SIG-M5 treated with dmso at 0.1 percent for 504 hours (cell line): ENCODE measurements at regions not wholly inside any gene's neighbourhood (a gene's known extent, or its start where the extent isn't known, plus 50 kb on each side); places are given as distances from the start of the nearest gene placed in this dataset.

Experiments
- DNase-seq: peaks from one replicate; lab custom pipeline; 2025; ENCODE audit not compliant: unreplicated experiment; lab: John Stamatoyannopoulos, UW

DNA sequence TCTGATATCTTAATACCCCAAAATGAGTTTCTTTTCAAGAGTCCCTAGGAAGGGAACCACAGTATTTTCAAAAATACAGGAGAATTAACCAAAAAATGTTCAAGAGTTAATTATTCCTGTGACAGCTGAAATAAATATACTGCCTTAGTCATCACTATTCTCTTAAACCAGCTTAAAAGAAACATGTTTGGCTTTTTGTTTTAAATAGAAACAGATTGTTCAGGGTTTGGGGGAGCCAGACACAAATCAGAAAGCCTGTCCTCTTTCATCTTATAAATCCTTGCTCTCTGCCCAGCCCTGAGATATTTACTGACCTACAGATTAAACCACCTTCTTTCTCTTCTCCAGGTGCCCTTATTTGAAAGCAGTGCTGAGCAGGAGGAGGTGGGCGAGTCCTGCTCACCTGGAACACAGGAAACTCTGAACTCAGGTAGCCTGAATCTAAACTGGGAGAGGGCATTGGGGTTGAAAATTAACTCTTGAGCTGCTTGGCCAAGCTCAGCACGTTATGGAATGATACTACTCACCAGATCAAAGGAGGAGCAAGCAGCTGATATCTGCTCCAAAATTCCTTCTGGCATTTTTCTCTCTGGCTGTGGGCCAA is 84.1 kb upstream of the SPRED1 start:
- DNase-seq: no peak

DNA sequence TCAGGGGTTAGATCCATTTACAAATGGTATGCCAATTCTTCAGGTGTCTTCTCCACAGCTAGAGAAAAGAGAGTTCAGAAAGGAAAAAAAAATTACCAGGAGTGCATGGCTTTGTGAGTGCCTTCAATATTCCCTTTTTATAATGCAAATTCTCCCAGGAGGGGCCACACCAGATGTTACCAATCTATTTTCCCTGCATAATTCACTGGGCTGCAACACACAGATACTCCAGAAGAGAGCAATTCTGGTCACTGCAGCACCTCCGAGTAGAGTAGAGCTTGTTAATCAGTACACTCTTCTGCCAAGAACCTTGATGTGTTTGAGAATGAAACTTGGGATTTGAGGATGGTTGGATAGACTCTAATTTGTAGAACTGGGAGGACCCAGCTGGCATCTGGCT is 80.7 kb upstream of the SPRED1 start:
- no peak for DNase-seq

DNA sequence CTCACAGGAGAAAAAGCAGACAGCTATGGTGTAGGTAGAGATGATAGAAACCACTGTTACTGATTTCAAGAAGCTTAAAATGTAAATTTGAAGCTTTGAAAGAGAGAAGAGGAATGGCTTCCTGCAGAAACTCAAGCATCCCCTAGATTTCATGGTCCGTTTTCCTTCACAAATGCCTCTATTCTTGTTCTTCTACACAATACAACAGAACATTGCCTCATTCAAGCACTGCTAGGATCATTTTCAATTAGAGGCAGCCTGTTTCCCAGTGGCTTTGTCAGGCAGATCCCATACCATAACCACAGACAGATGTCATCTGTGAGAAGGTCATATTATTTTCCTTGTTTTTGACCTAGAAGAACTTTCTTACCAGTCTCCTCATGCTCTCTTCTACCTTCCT is 77.9 kb upstream of the SPRED1 start:
- DNase-seq: no peak

DNA sequence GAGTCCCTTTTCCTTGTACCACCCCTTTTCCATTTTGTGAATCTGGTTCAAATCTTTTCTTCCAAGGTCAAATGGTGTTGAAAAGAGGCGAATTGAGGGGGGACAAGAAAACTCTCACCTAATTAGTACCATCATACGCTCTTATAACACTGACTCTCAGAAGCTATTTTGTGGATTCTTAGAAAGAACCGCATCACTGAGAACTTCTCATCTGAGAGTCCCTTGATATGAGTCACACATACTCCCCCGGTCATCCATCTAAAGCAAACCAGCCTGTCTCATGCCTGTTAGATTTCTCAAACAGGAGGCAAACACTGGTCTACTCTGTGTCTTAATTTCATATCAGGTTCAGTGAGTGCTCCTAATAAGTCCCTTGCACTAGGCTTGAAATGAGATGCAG is 76.5 kb upstream of the SPRED1 start:
- DNase-seq: no peak

DNA sequence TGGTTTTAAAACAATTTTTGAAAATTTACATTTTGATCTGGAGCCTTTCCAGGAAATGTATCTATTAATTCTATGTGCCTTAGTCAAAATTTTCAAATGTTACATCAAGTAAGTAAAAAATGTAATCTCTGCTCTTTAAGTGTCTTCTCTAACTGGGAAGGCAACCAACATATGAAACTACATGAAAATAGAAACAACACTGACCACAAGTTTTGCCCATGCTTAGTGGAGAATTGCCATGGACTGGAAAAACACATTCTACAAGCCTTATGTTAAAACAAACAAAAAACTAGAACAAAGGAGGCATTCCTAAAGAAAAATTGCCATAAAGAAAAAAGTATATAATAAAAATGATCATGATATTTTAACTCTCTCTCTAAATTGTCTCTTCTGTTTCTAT is 75.9 kb upstream of the SPRED1 start:
- no peak for DNase-seq

DNA sequence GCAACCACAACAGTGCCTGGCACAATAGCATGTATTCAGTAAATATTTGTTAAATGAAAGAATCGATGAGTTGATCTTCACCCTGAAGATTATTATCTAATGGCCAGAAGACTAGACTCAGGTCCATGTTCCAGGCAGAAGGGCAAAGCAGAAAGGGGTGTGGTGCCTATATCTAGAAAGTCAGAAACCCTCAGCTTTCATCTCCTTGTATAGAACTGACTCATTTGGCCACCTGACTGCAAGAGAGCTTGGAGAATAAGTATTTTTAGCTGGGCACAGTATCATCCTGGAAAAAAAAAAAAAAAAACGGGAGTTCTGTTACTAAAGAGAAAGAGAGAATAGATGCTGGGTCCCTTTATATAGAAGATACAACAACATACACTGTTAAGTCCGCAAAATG is 69.7 kb upstream of the SPRED1 start:
- no peak for DNase-seq

DNA sequence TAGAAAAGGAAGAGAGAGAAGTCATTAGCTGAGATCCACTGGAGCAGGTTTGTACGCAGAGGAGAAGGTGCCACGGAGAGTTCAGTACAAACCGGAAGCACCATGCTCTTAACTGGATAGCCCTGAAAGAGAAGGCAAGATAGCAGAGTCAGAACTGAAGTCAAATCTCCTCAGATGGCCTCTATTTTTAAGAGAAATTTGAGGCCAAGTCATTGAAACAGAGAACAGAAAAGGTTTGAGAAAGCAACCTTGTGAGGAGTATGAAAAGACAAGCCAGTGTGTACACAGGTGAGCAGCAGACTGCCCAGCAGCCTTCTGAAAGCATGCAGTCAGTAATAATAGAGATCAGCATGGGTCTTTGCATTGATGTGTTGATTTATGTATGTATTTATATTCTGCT is 66.1 kb upstream of the SPRED1 start:
- no peak for DNase-seq

DNA sequence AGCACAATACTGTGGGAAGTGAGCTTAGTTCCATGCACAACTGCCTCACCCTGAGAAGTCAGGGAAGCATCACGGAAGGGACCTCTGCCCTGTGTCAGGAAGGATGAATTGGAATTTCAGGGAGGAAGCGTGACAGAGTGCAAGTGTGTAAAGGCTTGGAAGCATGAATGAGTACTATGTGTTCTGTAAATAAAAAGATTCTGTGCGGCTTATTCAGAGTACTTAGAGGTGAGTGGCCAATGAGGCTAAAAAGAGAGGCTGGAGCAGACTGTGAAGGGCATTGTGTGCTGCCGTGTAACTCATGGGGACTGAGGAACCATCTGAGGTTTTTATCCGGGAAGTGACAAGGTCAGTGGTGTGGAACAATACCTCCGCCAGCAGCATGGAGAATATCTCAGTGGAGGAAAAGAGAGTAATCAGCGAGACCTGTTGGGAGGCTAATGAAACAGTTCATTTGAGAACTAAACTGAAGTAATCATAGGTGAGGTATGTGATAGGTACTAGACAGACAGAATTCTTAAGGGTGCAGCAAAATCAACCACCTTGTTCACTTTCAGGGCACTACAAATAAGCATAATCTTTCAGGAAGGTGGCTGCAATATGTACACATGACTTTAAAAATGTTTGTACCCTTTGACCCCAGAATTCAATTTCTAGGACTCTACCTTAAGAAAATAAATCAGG is 64.9 kb upstream of the SPRED1 start:
- no peak for DNase-seq

DNA sequence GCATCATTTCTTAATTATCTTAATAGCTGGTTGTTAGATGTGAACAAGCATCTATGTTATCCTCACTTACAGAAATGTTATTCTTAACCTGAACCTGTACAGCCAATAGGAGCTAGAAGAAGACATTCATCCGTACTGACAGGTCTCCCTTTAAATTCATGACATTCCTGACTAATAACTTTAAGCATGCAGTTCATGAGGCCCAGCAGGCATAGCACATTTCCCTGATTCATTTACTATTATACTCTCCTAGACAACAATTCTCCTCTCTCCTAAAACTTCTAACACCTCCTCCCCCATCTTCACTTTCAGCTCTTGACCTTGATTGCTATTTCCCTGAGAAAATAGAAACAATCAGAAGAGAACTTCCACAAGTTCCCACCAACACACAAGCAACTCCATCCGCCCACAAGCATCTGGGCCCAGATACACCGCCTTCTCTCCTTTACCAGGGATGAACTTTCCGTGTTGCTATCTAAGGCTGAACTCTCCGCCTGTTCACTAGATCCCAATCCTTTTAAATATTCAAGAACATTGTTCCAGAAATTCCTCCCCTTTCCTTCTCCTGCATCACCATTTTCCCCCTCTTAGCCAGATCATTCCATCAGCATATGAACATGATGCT is 62.9 kb upstream of the SPRED1 start:
- no peak for DNase-seq

DNA sequence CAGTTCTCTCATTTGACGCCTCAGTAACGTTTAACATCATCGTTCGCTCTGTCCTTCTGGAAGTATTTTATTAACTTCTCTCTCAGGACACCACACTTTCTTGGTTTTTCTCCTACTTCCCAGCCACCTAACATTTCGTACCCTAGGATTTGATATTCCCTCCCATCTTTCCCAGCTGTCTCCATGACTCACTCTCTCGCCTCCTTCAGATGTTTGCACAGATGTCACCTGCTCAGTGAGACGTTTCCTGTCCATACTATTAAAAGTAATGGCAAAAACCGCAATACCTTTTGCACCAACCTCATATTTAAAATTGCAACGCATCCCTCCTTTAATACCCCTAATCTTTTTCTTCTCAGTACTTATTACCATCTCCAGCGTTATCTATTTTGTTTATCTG is 62.1 kb upstream of the SPRED1 start:
- DNase-seq: no peak

DNA sequence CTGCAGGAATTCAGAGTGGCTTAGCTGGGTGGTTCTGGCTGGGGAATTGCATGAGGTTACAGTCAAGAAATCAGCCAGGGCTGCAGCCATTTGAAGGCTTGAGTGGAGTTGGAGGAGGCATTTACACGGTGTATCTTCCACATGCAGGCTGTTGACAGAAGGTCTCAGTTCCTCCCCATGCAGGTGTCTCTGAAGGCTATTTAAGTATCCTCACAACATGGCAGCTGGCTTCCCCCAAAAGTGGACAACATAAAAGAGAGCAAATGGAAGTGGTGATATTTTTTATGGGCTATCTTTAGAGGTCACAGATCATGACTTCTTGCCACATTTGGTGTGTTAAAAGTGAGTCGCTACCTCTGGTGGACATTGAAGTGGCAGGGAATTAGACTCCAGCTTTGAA is 60.1 kb upstream of the SPRED1 start:
- no peak for DNase-seq

DNA sequence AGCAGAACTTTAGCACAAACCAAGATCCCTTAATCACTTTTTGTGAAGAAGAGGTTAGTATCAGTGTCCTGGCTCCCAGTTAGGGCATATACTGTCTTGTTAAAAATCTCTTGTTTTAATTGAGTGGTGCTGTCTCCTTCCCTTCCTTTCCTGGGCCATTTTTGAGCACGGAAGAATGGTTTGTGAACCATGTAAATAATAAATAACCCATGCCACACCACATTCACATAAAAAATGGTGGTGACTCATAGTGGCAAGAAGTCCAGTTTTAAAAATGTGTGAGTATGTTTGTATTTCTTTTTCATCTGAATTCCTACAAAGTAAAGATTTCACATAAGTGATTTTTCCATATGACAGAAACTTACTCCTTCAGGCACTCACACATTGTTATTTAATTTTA is 59.1 kb upstream of the SPRED1 start:
- DNase-seq: no peak

DNA sequence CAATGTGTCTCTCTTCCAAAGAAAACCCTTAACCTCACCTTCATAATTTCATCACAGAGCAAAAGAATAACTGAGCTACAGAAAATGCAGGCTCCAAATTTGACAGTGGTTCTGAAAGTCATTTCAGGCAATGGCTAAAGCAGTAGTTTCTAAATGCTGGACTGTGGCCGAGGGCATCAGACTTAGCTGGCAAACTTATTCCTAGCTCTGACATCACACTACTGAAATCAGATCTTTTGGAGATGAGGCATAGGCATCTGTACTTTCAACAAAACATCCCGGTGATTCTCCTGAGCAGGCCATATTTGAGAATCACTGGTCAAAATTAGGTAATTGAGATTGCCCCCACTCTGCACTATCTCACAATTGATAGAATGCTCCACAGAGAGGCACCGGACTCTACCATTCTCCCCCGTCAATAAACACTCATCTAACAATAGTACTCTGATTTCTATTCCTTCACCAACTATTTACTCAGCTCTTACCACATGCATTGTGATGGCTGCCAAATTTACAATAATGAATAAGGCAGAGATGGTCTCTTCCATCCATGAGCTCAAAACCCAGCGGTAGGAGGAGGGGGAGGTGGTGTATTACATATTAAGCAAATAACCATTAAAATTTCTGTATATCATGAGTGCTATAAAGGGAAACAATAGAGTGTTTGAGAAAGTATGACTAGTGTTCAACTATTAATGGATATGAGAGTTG is 57.3 kb upstream of the SPRED1 start:
- DNase-seq: no peak

DNA sequence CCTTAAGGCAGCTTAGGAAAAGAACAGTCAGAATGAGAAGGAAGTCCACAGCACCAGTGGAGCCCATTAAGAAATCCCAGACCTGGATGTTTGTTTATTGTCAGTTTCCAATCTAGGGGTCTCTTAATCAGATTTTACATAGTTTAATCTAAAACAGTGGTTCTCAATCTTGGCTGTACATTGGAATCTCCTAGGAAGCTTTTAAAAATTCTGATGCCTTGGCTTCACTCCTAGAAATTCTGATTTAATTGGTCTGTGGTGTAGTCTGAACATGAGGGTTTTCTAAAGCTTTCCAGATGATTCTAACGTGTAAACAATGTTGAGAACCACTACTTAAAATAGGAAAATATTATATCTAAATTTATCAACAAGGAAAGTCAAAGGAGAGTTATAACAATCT is 56.6 kb upstream of the SPRED1 start:
- DNase-seq: no peak

DNA sequence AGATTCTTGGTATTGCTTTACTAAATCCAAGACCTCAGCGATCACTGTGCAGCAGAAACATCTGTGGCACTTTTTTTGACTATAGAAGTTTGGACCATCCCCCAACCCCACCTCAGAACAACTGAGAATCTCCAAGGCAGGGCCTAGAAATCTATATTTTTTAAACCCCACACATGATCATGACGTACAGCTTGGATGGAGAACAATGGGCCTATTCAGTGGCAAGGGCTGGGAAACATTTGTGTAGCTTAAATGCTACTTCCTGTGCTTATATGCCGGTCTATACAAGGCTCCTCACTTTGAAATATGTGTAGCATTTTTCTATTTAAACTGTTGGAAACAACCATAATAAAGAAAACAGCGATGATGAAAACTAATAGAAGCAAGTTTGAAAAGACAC is 55.1 kb upstream of the SPRED1 start:
- no peak for DNase-seq

DNA sequence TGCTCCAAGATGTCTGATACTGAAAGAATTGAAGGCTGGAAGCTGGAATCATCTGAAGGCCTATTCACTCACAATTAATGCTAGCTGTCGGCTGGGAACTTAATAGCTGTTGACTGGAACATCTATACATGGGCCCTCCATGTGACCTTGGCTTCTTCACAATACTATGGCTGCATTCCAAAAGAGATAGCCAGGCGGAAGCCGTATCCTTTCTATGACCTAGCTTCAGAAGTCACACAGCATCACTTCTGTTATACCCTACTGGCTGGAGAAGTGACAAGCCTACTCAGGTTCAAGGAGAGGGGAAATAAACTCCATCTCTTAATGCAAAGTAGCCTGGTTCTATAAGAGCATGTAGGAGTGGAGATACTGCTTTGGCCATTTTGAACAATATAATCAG is 50.9 kb upstream of the SPRED1 start:
- DNase-seq: no peak

DNA sequence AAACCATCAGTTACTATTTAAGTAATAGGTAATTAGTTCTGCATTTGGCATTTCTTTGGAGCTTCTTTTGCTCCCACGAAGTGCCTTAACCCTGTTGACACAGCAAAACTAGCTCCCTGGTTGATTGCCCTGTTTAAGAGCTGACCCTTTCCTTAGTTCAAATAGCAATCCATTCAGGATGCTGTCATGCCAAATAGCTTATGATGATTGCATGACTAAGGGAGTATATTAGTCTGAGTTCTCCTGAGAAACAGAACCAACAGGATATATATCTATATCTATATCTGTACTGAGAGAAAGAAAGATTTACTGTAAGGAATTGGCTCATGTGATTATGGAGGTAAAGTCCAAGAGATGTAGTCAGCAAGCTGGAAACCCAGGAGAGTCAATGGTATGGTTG is 50.3 kb upstream of the SPRED1 start:
- no peak for DNase-seq
